SKM-1 treated with dmso at 0.1 percent for 144 hours (cell line): ENCODE measurements at regions not wholly inside any gene's neighbourhood (a gene's known extent, or its start where the extent isn't known, plus 50 kb on each side); places are given as distances from the start of the nearest gene placed in this dataset.
"Not testable (repeated sequence)": the region's sequence is repeated elsewhere in the genome, so short reads cannot be mapped to it uniquely, and the experiment has no call there.

Experiments used
- DNase-seq: peaks from one replicate; lab custom pipeline; 2025; ENCODE audit not compliant: unreplicated experiment; lab: John Stamatoyannopoulos, UW

DNA sequence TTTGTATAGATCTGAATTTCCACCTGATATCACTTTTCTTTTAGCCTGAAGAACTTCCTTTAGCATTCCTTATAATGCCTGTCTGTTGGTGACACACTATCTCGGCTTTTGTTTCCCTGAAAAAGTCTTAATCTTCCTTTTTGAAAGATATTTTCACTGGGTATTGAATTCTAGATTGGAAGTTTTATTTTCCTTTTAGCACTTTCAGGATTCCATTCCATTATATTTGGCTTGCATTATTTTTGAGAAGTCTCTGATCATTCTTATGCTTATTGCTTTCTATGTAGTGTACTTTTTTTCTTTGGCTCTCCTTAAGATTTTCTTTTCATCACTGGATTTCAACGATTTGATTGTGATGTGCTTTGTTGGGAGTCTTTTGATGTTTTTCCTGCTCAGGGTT is 510.7 kb downstream of the RWDD3 start:
- no peak for DNase-seq

DNA sequence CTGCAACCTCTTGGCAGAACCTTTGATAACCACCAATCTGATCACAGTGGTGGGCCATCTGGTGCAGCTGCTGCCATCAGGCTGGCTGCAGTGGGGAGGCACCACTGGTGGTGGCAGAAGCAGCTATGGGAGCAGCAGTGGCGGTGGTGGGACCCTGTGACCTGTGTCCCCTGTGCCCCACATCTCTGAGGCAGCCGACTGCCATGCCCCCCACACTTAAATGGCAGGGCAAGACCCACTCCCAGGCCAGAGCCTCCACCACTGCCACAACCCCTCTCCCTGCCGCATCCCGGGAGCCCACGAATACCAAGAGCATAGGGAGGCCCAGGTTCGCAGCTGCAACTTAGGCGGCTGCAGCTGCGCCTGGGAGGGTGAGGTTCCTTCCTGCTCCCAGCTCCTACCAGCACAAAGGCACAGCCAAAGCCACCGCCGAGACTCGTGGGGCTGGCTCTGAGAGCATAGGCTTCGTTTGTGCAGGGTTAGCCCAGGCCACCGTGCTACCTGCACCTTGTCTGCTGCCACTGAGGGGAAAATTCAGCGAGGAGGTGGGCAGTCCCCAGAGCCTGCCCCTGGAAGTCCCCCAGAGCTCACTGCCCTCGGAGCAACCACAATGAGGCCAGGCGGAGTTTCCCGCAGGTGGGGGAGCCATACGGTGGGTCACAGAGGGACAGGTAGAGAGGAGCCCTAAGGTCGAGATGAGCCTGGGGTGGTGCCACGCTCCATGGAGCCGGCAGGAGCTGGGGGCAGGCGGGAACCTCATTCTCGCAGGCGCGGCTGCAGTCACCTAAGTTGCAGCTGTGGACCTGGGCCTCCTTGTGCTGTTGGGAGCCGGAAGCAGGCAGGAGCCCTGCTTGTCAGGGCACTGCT is 518.7 kb downstream of the RWDD3 start:
- no peak for DNase-seq

DNA sequence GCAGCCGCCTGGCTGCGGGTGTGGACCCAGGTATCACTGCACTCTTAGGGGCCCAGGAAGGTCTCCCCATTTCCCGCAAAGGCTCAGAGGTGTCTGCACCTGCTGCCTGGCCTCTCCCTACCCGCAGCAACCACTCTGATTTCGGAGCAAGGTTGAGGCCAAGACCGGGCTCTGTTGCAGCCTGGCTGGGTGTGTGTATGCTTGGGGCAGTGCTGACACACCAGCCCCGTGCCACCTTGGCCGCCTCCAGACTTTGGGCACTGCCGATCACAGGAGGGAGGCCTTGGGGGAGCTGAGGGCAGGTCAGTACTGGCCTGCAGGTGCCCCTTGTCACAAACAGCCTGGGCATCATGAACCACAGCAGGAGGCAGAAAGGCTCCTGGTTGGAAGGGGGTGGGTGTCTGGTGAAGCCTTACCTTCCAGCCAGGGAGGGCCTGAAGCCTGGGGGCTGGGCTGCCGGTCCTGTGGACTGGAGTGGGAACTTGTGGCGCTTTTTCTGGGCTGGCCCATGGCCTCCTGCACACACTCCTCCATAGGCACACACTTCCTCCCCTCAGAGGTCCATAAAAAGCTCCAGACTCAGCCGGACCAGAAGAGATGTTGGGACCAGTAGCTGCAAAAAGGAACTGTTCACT is 519.5 kb downstream of the RWDD3 start:
- no peak for DNase-seq

DNA sequence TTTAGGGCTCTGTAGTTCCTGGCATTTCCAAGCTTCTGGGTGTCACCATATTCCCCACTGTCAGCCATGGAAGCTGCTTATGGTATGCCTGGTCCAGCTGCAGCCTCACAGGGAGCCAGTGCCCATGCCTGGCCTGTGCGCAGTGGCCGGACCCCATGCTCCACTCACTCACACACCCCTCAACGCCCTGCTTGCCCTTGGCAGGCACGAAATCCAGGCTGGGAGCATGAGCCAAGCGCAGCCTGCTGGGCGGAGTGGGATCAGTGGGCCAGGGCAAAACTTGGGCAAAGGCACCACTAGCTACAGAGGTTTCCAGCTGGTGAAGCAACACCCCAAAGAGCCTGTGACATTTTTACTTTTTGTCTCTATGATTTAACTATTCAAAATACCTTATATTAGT is 520.4 kb downstream of the RWDD3 start:
- no peak for DNase-seq

DNA sequence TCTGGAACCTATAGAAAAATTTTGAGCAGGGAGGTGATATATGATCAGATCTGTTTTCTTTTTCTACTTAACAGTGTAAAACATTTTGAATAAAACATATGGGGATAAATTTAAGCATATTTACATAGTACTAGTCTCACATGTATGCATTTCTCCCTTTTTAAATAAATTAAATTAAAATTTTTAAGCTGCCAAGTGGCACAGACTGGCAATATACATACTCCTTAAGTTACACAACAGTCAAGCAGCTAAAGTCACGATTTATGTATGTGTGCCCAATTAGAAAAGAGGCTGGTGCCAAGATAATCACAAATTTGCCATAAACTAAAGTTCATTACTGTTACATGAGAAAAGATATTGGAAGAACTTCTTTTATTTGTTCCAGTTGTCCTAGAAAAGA is 532.0 kb downstream of the RWDD3 start:
- DNase-seq, result no peak

DNA sequence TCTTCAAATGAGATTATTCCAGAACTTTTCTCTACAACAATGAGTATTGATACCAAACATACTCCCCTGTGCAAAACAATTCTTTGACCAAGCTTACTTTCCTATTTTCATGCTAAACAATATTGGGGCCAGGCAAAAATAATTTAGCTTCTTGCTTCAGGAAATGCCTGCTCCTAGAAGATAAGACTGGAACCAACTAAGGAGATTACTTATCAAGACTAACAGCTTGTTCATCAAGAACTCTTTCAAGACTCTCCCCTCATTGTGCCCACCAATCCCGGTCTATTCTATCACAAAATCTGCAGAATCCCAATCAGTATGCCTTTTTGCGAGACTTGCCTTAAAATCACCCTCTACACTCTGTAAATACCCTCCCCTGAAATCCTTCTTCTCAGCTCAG is 536.6 kb downstream of the RWDD3 start:
- no peak for DNase-seq

DNA sequence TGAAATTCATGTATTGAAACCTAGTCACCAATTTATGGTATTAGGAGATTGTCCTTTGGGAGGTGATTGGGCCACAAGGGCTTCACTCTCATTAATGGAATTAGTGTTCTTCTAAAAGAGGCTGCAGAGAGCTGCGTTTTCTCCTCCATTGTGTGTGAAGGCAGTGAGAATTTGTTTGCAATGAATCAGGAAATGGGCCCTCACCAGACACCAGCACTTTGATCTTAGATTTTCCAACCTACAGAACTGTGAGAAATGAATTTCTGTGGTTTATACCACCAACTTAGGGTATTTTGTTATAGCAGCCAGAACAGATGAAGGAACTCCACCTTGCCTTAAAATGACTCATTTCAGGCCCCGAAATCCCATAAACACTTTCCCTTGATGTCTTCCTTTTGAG is 544.2 kb downstream of the RWDD3 start:
- DNase-seq, result no peak

DNA sequence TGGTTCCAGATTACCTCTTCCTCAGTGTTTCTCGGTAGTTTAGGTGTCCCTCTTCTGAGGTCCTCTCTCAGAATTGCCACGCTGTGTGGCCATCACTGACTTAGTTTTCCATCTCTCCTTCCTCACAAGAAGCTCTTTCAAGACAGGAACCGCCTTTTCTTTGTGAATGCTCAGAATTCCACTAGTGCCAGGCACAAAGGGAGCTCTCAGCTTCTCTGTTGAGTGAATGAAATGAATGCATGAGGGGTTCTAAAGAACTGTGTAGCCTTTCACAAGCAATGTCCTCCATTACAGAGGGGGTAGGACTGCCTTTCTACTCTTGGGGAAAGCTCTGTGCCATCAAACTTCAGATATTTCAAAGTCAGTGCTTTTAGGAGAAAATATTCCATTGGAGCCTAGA is 546.8 kb downstream of the RWDD3 start:
- no peak for DNase-seq

DNA sequence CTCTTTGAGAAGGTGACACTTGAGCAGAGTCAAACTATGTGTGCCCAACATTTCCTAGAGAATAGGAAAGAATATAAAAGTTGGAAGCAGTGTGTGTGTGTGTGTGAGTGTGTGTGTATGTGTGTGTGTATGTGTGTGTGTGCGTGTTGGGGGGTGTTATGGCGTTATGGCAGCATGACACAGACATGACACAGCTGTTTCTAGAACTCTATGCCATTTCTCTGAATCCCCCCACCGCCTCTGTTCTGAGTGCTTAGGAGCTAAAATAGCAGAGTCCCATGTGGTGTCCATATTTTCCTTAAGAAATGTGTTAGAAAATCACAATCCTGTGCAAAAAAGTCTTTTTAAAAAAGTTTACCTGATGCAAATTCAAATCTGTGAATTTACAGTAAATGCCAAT is 556.1 kb downstream of the RWDD3 start:
- DNase-seq, result no peak

DNA sequence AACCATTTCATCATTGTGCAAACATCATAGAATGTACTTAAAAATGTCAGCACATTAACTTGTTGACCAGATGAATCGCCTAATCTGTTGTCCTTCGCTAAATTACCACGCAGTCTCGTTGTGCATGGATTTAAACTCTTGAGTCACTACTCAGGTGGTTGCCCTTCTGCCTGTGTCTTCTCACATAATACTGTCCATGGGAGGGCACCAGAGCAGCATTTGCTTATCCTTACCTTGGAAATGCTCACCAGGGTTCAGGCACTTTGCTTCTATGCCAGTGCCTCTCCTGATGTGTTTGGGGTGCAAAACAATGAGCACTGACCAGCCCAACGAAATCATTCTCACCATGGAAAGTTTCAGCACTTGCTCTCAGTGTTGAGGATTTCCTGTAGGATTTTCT is 559.9 kb downstream of the RWDD3 start:
- no peak for DNase-seq

DNA sequence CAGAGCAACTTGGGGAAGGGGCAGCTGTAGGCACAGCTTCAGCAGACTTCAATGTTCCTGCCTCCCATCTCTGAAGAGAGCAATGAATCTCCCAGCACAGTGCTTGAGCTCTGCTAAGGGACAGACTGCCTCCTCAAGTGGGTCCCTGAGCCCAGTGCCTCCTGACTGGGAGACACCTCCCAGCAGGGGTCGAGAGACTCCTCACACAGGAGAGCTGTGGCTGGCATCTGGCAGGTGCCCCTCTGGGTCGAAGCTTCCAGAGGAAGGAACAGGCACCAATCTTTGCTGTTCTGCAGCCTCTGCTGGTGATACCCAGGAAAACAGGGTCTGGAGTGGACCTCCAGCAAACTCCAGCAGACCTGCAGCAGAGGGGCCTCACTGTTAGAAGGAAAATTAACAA is 563.8 kb downstream of the RWDD3 start:
- DNase-seq, result not testable (repeated sequence)

DNA sequence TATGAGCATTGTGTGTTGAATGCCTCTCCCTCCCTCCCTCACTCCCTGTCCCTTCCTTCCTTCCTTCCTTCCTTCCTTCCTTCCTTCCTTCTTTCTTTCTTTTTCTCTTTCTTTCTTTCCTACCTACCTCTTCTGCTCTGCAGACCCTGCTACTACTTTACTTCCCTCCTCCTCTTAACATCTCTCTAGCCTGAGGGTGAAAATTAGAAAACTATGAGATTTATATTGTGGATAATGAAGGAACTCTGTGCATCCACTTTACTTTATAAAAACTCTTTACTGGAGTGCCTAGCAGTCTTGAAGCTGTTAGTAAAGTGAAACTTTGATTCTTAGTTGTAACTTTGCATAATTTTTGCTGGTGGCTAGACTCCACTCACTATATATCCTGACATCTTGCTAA is 572.2 kb downstream of the RWDD3 start:
- no peak for DNase-seq

DNA sequence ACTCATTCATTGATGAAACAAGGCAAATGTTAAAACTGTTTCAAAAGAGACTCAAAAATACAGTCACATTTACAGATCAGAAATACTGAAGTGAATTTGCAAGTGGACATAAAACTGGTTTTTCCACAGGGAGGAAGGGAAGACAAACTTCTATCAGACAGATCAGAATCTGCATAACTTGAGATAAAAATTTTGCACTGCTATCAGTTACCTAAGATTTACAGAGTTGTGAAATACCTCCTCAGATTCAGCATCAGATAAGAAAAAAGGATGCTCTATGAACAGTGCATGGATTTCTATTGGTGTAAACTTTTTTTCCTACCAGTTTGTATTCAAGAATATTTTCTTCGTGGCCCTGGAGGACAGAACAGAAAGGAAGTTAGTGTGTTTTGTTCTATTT is 575.4 kb downstream of the RWDD3 start:
- DNase-seq, result no peak

DNA sequence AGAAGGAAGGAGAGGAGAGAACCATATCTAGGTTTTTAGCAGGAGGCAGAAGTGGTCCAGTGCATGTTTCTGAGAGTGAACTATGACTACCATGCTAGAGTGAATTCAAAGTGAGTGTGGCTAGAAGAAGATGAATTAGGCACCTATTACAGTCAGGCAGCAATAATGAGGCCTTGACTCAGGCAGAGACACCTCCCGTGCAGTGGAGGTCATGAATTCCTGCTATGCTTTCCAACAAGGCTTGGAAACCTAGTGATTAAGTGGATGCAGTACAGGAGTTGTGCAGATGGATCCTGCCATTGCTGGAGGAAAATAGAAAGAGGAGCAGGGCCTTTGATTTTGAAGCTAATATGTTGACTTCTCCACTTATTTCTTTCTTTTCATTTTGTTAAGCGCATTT is 581.5 kb downstream of the RWDD3 start:
- no peak for DNase-seq

DNA sequence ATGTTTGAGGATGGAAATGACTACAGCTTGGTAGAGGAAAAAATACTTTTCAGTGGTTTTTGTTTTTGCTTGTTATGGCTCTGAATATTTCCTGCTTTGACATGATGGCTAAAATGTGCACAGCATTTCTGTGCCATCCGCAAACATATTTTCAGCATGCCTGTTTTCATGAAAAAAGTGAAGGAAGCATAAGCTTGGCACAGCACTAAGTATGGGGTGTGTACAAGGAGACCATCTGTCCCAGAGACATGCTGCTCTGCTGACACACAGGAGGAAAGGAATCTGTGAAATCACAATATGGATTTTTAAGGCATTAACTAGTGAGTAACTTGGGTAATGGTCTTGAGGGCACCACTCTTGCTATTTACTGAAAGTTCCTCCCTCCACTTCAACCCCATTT is 595.5 kb downstream of the RWDD3 start:
- DNase-seq, result no peak

DNA sequence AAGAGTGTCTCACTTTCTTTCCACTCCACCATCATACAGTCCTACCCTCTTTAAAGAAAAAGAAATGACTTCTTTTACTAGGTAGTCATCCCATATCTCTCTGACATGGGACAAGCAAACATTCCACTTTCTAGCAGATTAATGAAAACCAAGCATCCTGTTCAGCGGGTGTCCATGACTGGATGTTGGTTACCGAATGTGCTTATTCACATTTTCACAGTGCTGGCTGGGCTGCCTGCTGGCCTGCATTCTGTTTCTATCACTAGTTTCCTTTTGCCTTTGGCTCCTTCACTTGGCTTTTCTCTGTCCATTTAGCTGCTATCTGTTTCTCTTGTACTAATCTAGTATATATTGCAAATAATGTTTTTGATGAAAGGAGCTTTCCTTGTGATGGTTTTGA is 598.4 kb downstream of the RWDD3 start:
- DNase-seq, result no peak

DNA sequence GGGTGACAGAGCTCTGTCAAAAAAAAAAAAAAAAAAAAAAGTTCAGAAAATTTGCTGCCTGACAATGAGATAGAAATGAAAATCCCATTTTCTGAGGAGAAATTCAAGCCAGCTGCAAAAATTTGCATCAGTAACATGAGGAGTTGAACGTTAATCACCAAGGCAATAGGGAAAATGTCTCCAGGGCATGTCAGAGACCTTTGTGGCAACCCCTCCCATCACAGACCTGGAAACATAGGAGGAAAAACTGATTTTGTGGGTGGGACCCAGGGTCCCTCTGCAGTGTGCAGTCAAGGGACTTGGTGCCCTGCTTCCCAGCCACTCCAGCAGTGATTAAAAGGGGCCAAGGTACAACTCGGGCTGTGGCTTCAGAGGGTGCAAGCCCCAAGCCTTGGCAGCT is 615.4 kb downstream of the RWDD3 start:
- DNase-seq, result no peak

DNA sequence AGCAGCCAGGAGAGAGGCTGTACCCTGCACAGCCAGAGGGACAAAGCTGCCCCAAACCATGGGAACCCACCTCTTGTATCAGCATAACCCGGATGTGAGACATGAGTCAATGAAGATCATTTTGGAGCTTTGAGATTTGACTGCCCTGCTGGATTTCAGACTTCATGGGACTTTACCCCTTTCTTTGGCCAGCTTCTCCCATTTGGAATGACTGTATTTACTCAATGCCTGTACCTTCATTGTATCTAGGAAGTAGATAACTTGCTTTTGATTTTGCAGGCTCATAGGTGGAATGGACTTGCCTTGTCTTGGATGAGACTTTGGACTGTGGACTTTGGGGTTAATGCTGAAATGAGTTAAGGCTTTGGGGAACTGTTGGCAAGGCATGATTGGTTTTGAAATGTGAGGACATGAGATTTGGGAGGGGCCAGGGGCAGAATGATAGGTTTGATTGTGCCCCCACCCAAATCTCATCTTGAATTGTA is 616.2 kb downstream of the RWDD3 start:
- DNase-seq, result no peak

DNA sequence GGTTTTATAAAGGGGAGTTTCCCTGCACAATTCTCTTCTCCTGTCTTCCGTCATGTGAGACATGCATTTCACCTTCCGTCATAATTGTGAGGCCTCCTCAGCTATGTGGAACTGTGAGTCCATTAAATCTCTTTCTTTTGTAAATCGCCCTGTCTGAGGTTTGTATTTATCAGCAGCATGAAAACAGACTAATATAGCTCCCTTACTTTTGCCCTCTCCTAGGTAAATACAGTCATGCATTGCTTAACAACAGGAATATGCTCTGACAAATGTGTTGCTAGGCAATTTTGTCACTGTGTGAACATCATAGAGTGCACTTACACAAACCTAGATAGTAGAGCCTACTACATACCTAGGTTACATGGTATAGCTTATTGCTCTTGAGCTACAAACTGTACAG is 616.8 kb downstream of the RWDD3 start:
- DNase-seq, result no peak

DNA sequence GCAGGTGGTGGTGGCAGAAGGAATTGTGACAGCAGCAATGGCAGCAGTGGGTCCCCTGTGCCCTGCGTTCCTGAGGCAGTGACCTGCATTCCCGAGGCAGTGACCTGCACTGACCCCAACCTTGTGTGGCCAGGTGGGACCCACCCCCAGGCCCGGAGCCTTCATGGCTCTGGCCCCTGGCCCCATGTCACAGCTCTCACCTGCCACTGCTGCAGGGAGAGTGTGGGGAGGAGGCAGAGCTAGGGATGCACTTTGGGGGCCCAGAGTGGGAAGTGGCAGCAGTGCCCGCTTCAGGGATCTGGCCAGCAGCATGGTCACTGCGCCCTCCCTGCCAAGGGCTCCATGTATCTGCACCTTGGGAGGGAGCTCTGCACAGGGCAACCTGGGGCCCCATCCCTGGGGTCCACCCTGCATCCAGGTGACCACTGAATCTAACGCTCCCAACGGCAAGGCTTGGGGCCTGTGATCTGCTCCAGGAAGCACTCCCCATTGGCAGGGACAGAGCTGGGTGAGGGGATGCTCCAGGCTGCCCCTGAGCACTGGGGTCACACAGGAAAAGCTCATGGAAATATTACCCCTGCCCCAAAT is 618.6 kb downstream of the RWDD3 start:
- no peak for DNase-seq

DNA sequence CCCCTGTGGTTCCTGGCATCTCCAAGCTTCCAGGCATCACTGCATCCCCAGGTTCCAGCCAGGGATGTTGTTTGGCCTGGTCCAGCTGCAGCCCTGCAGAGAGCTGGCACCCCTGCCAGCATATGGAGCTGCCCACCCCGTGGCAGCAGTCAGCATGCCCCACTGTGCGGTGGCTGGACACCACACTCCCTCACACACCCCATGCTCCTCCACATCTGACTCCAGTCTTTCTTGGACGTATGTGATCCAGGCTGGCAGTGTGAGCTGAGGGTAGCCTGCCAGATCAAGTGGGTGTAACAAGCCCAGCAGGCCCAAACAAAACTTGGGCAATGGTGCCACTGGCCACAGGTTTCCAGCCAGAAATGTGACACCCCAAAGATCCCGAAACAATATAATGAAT is 620.4 kb downstream of the RWDD3 start:
- no peak for DNase-seq

DNA sequence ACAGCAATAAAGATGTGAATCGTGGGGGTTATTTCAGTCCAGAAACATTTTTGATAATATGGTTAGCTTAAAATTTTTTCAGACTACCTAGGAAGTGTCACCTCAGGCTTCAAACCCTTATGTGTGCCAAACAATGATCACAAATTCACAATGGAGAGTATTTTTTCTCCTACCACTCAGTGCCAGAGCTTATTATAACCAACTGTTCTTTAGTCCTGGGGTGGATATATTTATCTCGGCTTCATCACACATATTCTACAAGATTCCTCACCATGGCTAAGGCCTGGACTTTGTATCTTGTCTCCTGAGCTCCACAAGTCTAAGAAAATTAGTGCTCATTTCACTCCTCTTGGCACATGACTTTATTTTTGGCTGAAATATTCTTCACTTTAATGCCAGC is 629.1 kb downstream of the RWDD3 start:
- DNase-seq, result no peak
